ENCODE measurements at regions not wholly inside any gene's neighbourhood (a gene's known extent, or its start where the extent isn't known, plus 50 kb on each side); places are given as distances from the start of the nearest gene placed in this dataset.

DNA sequence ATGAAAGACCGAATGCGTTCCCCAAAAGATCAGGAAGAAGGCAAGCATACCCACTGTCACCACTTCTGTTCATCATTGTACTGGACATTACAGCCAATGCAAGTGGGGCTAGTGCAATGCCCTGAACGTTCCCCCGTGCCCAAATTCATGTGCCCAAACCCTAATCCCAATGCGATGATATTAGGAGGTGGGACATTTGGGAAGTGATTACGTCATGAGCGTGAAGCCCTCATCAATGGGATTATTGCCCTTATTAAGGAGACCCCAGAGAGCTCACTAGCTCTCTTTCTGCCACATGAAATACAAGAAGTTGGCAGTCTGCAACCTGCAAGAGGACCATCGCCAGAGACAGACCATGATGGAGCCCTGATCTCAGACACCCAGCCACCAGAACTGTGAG, 511.4 kb upstream of the TPK1 start:
- no peak for DNase-seq (ENCODE audit: low spot score in 2 of 2)
- TF ChIP-seq CTCF (IDR thresholded peaks at IDR 0.05), result no peak
- TF ChIP-seq POLR2A (IDR thresholded peaks at IDR 0.05), result no peak
- 87 to 90% methylated on average over 8 of the region's 8 CpGs for WGBS, 2 donors
- no peak overlapping the region for H3K4me3 ChIP-seq (ENCODE audit: low read depth, poor library complexity, severe bottlenecking)
- intact Hi-C loops (cut with DNase I; ENCODE audit: low total_unique reads), result no loop called here

GRCh38 chr7:145339319-145339718, 503.5 kb upstream of the TPK1 start:
- WGBS, 2 donors, result 50 to 51% methylated on average over 2 of the region's 2 CpGs
- DNase-seq (ENCODE audit: low spot score in 2 of 2), result no peak
- TF ChIP-seq POLR2A (IDR thresholded peaks at IDR 0.05), result no peak
- TF ChIP-seq CTCF (IDR thresholded peaks at IDR 0.05), result no peak
- intact Hi-C loops (cut with DNase I; ENCODE audit: low total_unique reads), result no loop called here
- no peak overlapping the region for H3K4me3 ChIP-seq (ENCODE audit: low read depth, poor library complexity, severe bottlenecking)

- DNase-seq (ENCODE audit: low spot score in 2 of 2), result no peak
- 71 to 83% methylated on average over 7 of the region's 7 CpGs for WGBS, 2 donors
- TF ChIP-seq CTCF (IDR thresholded peaks at IDR 0.05), result no peak
- TF ChIP-seq POLR2A (IDR thresholded peaks at IDR 0.05), result no peak
- intact Hi-C loops (cut with DNase I; ENCODE audit: low total_unique reads), result no loop called here
- no peak overlapping the region for H3K4me3 ChIP-seq (ENCODE audit: low read depth, poor library complexity, severe bottlenecking)
Measured at GRCh38 chr7:145331522-145331921, 495.7 kb upstream of the TPK1 start.

- WGBS, 2 donors, result 51 to 71% methylated on average over 2 of the region's 2 CpGs
- DNase-seq (ENCODE audit: low spot score in 2 of 2), result no peak
- TF ChIP-seq POLR2A (IDR thresholded peaks at IDR 0.05) (no peak), CTCF (IDR thresholded peaks at IDR 0.05) (no peak)
- no peak overlapping the region for H3K4me3 ChIP-seq (ENCODE audit: low read depth, poor library complexity, severe bottlenecking)
- intact Hi-C loops (cut with DNase I; ENCODE audit: low total_unique reads), result no loop called here
Measured at GRCh38 chr7:145331076-145331475, 495.2 kb upstream of the TPK1 start.

DNA sequence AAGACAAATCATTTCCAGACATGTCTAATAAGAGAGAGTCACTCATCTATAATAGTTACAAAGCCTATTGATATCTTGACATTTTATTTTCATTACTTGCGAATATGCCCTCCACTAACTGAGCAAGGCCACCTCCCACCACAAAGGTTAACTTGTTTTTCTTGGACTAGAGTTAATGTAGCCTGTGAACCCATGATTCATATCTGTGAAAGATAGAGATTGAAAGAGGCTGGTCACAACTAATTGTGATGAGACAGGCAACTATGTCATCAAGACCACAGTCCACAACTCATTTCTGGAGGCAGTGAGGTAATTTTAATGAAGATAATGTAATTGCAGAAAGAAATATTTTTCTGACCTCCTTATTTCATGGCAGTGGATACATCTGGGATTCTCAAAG, 491.8 kb upstream of the TPK1 start:
- 76 to 80% methylated on average over 1 of the region's 1 CpG for WGBS, 2 donors

GRCh38 chr7:145324081-145324480, 488.2 kb upstream of the TPK1 start:
- no peak for TF ChIP-seq CTCF (IDR thresholded peaks at IDR 0.05)
- no peak for TF ChIP-seq POLR2A (IDR thresholded peaks at IDR 0.05)
- 92 to 96% methylated on average over 21 of the region's 21 CpGs for WGBS, 2 donors
- no peak overlapping the region for H3K4me3 ChIP-seq (ENCODE audit: low read depth, poor library complexity, severe bottlenecking)
- intact Hi-C loops (cut with DNase I; ENCODE audit: low total_unique reads), result no loop called here
- no peak for DNase-seq (ENCODE audit: low spot score in 2 of 2)

More for the DNA sequence above, 491.8 kb upstream of the TPK1 start:
- DNase-seq (ENCODE audit: low spot score in 2 of 2), result no peak
- no peak overlapping the region for H3K4me3 ChIP-seq (ENCODE audit: low read depth, poor library complexity, severe bottlenecking)
- intact Hi-C loops (cut with DNase I; ENCODE audit: low total_unique reads), result no loop called here
- no peak for TF ChIP-seq POLR2A (IDR thresholded peaks at IDR 0.05)
